Cardiac septum (tissue), 1 donor: ENCODE measurements at regions not wholly inside any gene's neighbourhood (a gene's known extent, or its start where the extent isn't known, plus 50 kb on each side); places are given as distances from the start of the nearest gene placed in this dataset.
"Not testable (repeated sequence)": the region's sequence is repeated elsewhere in the genome, so short reads cannot be mapped to it uniquely, and the experiment has no call there.

Experiments
- DNase-seq: peaks from one replicate; pipeline ENCODE4 v3.0.0-alpha.2; 2020; ENCODE audit warnings: low spot score
- intact Hi-C: fragments of 100-400 bp; cut with DNase I; formaldehyde crosslinking; loops from one replicate; pipeline ENCODE4 v1.14.0; 2022
- donor health status: DM: no; HTN: no; CAD: no.

GRCh38 chr3:127084401-127084990, 101.6 kb downstream of the PLXNA1 start:
- intact Hi-C loops = no loop called here
- no peak for DNase-seq

- DNase-seq = no peak
- intact Hi-C loops = no loop called here
Observed at GRCh38 chr3:127085576-127085975, 102.7 kb downstream of the PLXNA1 start.

GRCh38 chr3:127086591-127086990, 103.7 kb downstream of the PLXNA1 start:
- DNase-seq, intact Hi-C loops: not testable (repeated sequence)

GRCh38 chr3:127087441-127087840, 104.5 kb downstream of the PLXNA1 start:
- intact Hi-C loops = no loop called here
- DNase-seq = no peak

GRCh38 chr3:127088511-127089351, 104.2 kb upstream of the PRR23E start:
- DNase-seq = no peak
- intact Hi-C loops = no loop called here

- DNase-seq = no peak
- intact Hi-C loops = no loop called here
Observed at GRCh38 chr3:127089486-127090145, 103.3 kb upstream of the PRR23E start.

GRCh38 chr3:127090218-127091160, 102.4 kb upstream of the PRR23E start:
- intact Hi-C loops = no loop called here
- DNase-seq = no peak

- no peak for DNase-seq
- intact Hi-C loops = no loop called here
Observed at GRCh38 chr3:127091376-127091775, 101.6 kb upstream of the PRR23E start.

GRCh38 chr3:127092368-127092767, 100.6 kb upstream of the PRR23E start:
- intact Hi-C loops = no loop called here
- DNase-seq = no peak

GRCh38 chr3:127092776-127093175, 100.2 kb upstream of the PRR23E start:
- intact Hi-C loops = no loop called here
- no peak for DNase-seq

- no peak for DNase-seq
- intact Hi-C loops = no loop called here
Observed at GRCh38 chr3:127093312-127093711, 99.6 kb upstream of the PRR23E start.

GRCh38 chr3:127095774-127096173, 97.2 kb upstream of the PRR23E start:
- no peak for DNase-seq
- intact Hi-C loops = no loop called here

- intact Hi-C loops = no loop called here
- no peak for DNase-seq
Observed at GRCh38 chr3:127096256-127097071, 96.5 kb upstream of the PRR23E start.

- intact Hi-C loops = no loop called here
- no peak for DNase-seq
Observed at GRCh38 chr3:127097072-127097405, 95.9 kb upstream of the PRR23E start.

GRCh38 chr3:127097481-127097880, 95.5 kb upstream of the PRR23E start:
- no peak for DNase-seq
- intact Hi-C loops = no loop called here

- intact Hi-C loops = no loop called here
- no peak for DNase-seq
Observed at GRCh38 chr3:127099982-127100381, 92.9 kb upstream of the PRR23E start.

- intact Hi-C loops = no loop called here
- DNase-seq = no peak
Observed at GRCh38 chr3:127100459-127101410, 92.2 kb upstream of the PRR23E start.
